GM18519 (cell line): ENCODE measurements at regions not wholly inside any gene's neighbourhood (a gene's known extent, or its start where the extent isn't known, plus 50 kb on each side); places are given as distances from the start of the nearest gene placed in this dataset.
"Not testable (repeated sequence)": the region's sequence is repeated elsewhere in the genome, so short reads cannot be mapped to it uniquely, and the experiment has no call there.

Source experiments
- ATAC-seq: cut with Tn5 transposase; IDR thresholded peaks from one replicate; pipeline ENCODE4 v1.9.1; 2021; ENCODE audit warnings: mild to moderate bottlenecking, moderate library complexity; ENCODE audit not compliant: unreplicated experiment, low FRiP score

GRCh38 chr17:71617767-71618166, 503.1 kb upstream of the SOX9 start:
- not testable (repeated sequence) for ATAC-seq

- no peak for ATAC-seq
Measured at GRCh38 chr17:71625330-71625729, 495.5 kb upstream of the SOX9 start.

GRCh38 chr17:71628306-71628705, 492.5 kb upstream of the SOX9 start:
- ATAC-seq = no peak

GRCh38 chr17:71631483-71631882, 489.3 kb upstream of the SOX9 start:
- ATAC-seq = no peak

GRCh38 chr17:71632328-71632727, 488.5 kb upstream of the SOX9 start:
- ATAC-seq = no peak

GRCh38 chr17:71633391-71633849, 487.4 kb upstream of the SOX9 start:
- ATAC-seq = no peak

- no peak for ATAC-seq
Measured at GRCh38 chr17:71634376-71634775, 486.4 kb upstream of the SOX9 start.

DNA sequence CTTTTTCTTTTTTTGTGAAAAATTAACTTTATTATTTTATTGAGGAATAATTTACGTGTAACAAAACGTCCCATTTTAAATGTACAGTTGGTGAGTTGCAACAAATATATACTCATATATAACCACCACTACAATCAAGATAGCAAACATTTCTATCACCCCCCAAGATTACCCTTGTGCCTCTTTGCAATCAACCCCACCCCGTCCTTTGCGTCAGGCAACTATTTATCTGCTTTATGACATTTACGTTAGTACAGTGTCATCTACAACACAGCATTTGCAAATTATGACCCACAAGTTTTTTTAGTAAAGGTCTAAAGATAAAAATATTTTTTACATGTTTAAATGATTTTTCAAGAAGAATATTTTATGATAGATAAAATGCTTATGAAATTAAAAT, 485.6 kb upstream of the SOX9 start:
- ATAC-seq = no peak

- ATAC-seq = no peak
Measured at GRCh38 chr17:71636644-71637043, 484.2 kb upstream of the SOX9 start.

DNA sequence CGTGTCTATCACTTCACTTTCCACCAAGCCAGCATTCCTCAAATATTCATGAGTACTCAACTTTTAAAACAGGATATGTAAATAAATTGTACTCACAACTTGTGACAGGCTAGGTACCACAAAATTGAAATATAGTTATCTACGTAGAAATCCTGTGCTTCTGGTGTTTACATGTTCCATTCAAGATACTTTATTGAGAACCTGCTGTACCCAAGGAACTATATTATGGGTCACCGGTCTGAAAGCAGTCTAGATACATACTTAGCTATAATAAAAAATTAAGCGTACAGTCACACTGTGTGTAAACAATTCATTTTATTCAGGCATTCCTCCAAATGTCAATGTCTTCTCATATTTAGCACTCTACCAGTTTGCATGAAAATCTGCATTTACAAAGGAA, 482.2 kb upstream of the SOX9 start:
- no peak for ATAC-seq

DNA sequence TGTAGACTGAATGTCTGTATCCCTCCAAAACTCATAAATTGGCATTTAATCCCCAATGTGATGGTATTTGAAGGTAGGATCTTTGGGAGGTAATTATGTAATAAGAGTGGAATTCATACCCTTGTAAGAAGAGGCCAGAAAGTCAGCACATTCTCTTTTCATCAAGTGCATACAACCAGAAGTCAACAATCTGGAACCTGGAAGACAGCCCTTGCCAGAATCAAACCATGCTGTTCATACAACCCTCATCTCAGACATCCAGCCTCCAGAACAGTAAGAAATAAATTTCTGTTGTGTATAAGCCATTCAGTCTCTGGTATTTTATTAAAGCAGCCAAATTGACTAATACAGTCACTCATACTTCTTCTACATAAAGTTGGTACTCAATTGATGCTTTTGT, 481.0 kb upstream of the SOX9 start:
- no peak for ATAC-seq

- not testable (repeated sequence) for ATAC-seq
Measured at GRCh38 chr17:71646890-71647289, 473.9 kb upstream of the SOX9 start.

- ATAC-seq = not testable (repeated sequence)
Measured at GRCh38 chr17:71648342-71648741, 472.5 kb upstream of the SOX9 start.

DNA sequence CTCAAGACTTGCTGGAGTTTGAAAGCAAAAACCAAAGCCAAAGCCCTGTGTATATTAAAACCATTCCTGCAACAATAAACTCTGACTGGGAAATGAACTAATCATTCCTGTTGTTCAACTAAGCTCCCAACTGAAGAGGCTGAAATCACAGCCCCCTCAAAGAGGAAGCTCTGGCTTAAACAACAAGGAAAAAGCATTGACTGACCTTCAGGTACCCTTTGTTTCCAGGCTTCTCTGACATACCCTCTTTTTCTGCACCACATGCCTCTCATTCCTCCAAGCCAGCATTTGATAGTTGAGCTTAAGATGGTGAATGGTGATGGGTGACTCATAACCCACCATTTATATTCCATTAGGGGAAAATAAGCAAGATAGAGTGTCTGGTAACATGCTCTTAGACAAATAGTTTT, 470.9 kb upstream of the SOX9 start:
- no peak for ATAC-seq

- ATAC-seq = no peak
Measured at GRCh38 chr17:71655542-71655941, 465.3 kb upstream of the SOX9 start.

DNA sequence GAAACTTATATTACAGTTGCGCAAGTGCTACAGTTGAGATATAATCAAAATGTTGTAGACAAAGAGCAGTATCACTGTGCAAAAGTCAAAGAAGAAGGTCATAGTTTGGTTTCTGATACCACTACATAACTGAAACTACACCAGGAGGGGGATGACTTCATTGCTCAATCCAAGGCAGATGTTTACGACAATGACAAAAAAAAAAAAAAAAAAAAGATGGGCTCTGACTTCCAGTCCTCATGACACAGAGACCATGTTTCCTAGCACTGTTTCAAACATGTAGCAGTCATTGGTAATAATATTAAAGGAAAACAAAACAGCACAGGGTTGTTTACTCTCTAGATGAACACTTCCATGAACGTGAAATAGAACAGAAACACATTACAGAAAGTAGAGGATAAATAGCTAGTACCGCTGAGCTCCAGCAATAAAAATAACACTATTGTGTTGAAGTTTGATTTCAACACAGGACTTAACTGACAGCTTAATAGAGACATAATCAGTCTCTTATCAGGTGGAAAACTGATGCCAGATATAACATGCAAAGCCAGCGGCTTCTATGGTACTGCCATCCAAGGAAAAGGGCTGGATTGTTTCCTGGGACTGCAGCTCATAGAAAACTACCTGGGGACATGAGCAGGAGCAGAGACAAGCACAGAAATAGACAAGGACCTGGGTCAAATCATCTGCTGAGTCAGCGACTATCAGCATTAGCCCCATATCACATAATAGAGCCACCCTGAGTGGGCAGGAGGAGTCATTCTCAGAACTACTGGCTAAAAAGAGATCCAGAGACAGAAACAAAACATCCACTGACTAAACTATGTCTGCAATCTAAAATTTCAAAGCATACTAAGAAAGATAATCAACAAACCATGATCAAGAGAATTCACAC, 463.6 kb upstream of the SOX9 start:
- no peak for ATAC-seq

GRCh38 chr17:71658996-71659395, 461.8 kb upstream of the SOX9 start:
- ATAC-seq = no peak

- ATAC-seq = no peak
Measured at GRCh38 chr17:71664861-71665260, 456.0 kb upstream of the SOX9 start.

DNA sequence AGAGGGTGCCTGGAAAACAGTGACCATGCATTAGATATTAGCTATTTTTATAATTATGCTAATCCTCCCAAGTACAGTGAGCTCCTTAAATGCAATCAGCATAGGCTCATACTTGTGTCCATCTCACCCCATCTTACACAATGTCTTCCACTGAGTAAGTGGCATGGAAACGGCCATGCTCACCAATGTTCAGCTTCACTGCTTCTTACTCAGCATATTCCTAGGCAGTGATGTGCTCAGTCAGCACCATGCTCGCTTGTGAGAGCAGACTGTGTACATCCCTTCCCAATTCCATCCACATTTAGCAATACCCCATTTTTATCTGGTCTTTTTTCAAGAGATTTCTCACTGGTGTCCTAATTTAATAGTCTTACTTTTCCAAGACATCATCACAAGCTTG, 454.8 kb upstream of the SOX9 start:
- ATAC-seq = no peak

DNA sequence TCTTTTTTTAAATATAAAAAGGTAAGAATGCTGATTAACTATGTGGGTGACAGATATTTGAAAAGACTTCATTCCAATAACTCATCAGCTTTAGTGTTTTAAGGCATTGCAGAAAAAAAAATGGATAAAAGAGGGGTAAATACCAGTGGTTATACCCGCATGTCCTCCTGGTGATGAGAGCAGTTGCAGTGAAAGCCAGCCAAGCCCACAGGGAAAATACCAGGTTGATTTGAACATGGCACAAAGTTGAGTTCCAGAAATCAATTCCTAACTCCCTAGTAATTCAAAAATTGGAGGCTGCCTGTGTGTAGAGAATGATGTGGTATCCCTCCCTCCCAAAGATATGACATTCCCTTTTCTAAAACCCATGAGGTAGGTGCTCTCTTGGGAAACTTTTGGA, 453.2 kb upstream of the SOX9 start:
- no peak for ATAC-seq

DNA sequence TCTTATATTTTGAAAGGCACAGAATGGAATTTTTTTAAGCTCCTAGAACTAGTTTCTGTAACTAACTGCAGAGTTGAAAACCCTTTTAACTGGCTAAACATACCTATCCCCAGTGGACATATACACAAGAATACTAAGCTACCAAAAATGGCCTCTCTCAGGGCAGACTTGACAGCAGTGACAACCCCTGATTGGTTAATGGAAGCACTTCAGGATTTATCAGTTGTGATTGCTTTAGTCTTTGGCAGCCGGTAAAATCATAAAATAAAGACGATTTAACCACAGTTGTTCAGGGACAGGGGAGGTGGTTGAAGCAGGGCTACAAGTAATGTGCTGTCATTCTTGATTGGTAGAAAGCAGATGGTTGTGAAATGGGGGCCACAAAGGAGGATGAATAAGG, 452.0 kb upstream of the SOX9 start:
- ATAC-seq = no peak

DNA sequence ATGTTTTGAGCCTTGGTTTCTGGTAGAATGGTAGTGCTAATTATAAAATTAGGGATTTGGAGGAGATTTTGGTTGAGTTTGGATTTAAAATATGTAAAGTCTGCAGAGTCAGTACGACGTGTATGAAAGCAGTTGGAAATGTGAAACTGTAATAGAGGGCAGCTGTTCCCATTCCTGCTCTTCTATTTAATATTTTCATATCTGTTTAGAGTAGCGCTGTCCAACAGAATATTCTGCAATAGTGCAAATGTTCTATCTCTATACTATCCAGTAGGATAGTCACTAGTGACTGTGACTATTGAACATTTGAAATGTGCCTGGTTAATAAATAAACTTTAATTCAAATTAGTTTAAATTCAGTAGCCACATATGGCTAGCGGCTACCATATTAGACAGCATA, 443.4 kb upstream of the SOX9 start:
- no peak for ATAC-seq
